Thoracic aorta (tissue), 2 donors: ENCODE measurements at regions not wholly inside any gene's neighbourhood (a gene's known extent, or its start where the extent isn't known, plus 50 kb on each side); places are given as distances from the start of the nearest gene placed in this dataset.
A peak's percentile ranks its signal among the peaks of the same experiment; 100 is the strongest.

Experiments used
- ATAC-seq: fragments of 150-250 bp; one replicate; pipeline ENCODE4 v1.8.0; 2017; ENCODE audit warnings: low read depth; ENCODE audit not compliant: insufficient number of reproducible peaks, low FRiP score
- DNase-seq: peaks from one replicate; pipeline ENCODE4 v3.0.0-alpha.2; 2020; ENCODE audit warnings: low spot score
- H3K27ac ChIP-seq, 2 donors: fragments of 200-600 bp; sonication (generic); 1 replicate in 1 of 2; 2 replicates in 1 of 2; pipeline ENCODE4 v1.5.1; 2016; ENCODE audit warnings: mild to moderate bottlenecking in 2 of 2, moderate library complexity in 2 of 2
- H3K27me3 ChIP-seq: fragments of 200-600 bp; sonication (generic); replicated peaks from 2 replicates; pipeline ENCODE4 v1.6.0; 2016; ENCODE audit warnings: mild to moderate bottlenecking; ENCODE audit not compliant: insufficient read depth
- H3K36me3 ChIP-seq: fragments of 200-600 bp; sonication (generic); one replicate; pipeline ENCODE4 v1.5.1; 2016
- H3K4me1 ChIP-seq, 2 donors: fragments of 200-600 bp; sonication (generic); 1 replicate in 1 of 2; 2 replicates in 1 of 2; pipeline versions ENCODE4 v1.5.1 to v1.6.0; 2016; ENCODE audit warnings: low read depth in 2 of 2, mild to moderate bottlenecking in 1 of 2; ENCODE audit not compliant: control insufficient read depth in 1 of 2
- H3K4me3 ChIP-seq: fragments of 200-600 bp; sonication (generic); 2 replicates; pipeline ENCODE4 v1.5.1; 2016; ENCODE audit warnings: mild to moderate bottlenecking
- H3K9me3 ChIP-seq: fragments of 200-600 bp; sonication (generic); 2 replicates; pipeline ENCODE4 v1.5.1; 2016
- CTCF ChIP-seq: fragments of 200-600 bp; sonication (generic); IDR thresholded peaks from one replicate; pipeline ENCODE4 v1.5.1; 2019; ENCODE audit warnings: antibody characterized with exemption

- Histone ChIP-seq H3K9me3 (no peaks in the 10 kb centered on the region), H3K36me3 (no peaks in the 10 kb centered on the region), H3K27ac (no peak overlapping the region), H3K4me1 (peaks cover 5 to 17% of the 10 kb centered on the region in 2 donors), H3K4me3 (no peak overlapping the region), H3K27me3 (no peaks in the 10 kb centered on the region)
- no peak for TF ChIP-seq CTCF
- DNase-seq (no peak), ATAC-seq (no peak)
Measured at GRCh38 chr6:121771937-121772720, 336.7 kb downstream of the GJA1 start.

DNA sequence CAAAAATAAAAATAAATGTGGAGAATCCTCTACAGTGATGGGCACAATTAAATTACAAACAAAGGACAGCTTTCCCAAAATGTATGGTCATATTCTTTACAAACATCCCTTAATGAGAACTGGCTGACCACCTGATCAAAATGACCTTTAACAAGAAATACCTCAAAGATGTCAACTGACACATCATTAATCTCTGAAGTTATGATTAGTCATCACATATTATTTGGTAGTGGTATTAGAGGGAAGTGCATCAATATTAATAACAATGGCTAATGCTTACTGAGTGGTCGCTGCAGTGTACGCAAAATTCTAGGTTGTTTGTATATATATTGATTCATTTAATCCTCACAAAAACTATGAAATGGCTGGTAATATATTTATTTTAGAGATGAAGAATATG, 340.6 kb downstream of the GJA1 start:
- no peak for DNase-seq
- Histone ChIP-seq H3K27ac (no peak overlapping the region), H3K27me3 (no peaks in the 10 kb centered on the region), H3K36me3 (no peaks in the 10 kb centered on the region), H3K4me3 (no peak overlapping the region), H3K4me1 (peaks cover 19 to 29% of the 10 kb centered on the region in 2 donors), H3K9me3 (no peaks in the 10 kb centered on the region)
- TF ChIP-seq CTCF = no peak
- ATAC-seq = no peak

- Histone ChIP-seq H3K4me3 (peak overlapping the region; percentile 26), H3K36me3 (no peaks in the 10 kb centered on the region), H3K9me3 (no peaks in the 10 kb centered on the region), H3K27me3 (no peaks in the 10 kb centered on the region), H3K27ac (peak overlapping the region; percentile 74 to 82), H3K4me1 (peaks cover 33 to 49% of the 10 kb centered on the region in 2 donors)
- ATAC-seq (peak; percentile 49), DNase-seq (peak; percentile 67)
- TF ChIP-seq CTCF = no peak
Measured at GRCh38 chr6:121780325-121781321, 345.2 kb downstream of the GJA1 start.

GRCh38 chr6:121791396-121792315, 356.2 kb downstream of the GJA1 start:
- ATAC-seq = no peak
- Histone ChIP-seq H3K27ac (no peak overlapping the region), H3K27me3 (no peaks in the 10 kb centered on the region), H3K9me3 (no peaks in the 10 kb centered on the region), H3K4me1 (peaks cover 2 to 6% of the 10 kb centered on the region in 2 donors), H3K4me3 (no peak overlapping the region), H3K36me3 (no peaks in the 10 kb centered on the region)
- TF ChIP-seq CTCF = no peak
- DNase-seq = no peak
